GM23248 (cell line): ENCODE measurements at regions not wholly inside any gene's neighbourhood (a gene's known extent, or its start where the extent isn't known, plus 50 kb on each side); places are given as distances from the start of the nearest gene placed in this dataset.

Experiments used
- EZH2 ChIP-seq: fragments of 200-600 bp; sonication (generic); IDR thresholded peaks from 2 replicates; pipeline ENCODE4 v1.6.1; 2018; ENCODE audit warnings: antibody characterized with exemption, mild to moderate bottlenecking; ENCODE audit not compliant: insufficient read depth, poor library complexity, severe bottlenecking
- EZH2phosphoT487 ChIP-seq: fragments of 200-600 bp; sonication (generic); IDR thresholded peaks from 2 replicates; pipeline ENCODE4 v1.6.1; 2018; ENCODE audit warnings: antibody characterized with exemption, moderate library complexity, mild to moderate bottlenecking, low read depth; ENCODE audit not compliant: insufficient read depth

GRCh38 chr10:36053271-36053670 lies 411.2 kb upstream of the FZD8 start:
- no peak for TF ChIP-seq EZH2
- no peak for TF ChIP-seq EZH2phosphoT487
